ENCODE measurements at regions not wholly inside any gene's neighbourhood (a gene's known extent, or its start where the extent isn't known, plus 50 kb on each side); places are given as distances from the start of the nearest gene placed in this dataset.

DNA sequence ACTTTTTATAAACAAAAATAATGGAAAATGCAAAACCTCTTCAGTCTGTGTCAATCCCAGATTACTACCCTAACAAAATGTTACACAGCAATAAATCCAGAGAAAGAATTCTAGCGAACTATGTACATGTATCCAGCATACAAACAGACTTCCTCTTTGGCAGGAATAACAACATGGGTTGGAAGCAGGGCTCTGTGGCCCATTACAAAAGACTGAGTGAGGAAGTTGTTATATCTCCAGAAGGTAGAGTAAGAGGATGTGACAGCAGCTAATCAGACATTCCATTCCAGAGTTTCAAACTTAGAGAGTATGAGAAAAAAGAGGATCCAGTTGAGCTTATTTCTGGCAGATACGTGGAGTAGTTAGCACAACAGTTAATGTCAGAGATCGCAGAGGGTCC lies 294.0 kb upstream of the PLSCR5 start:
- FAIRE-seq (no peak), DNase-seq (ENCODE audit: low read depth, low spot score) (no peak), ATAC-seq (no peak)
- H3K27me3 ChIP-seq (replicated peaks in 1 of 2; ENCODE audit: control insufficient read depth in 2 of 2, insufficient read depth in 2 of 2, low read length in 1 of 2) = no peaks in the 10 kb centered on the region
- TF ChIP-seq NFXL1 (IDR thresholded peaks at IDR 0.05; ENCODE audit: borderline replicate concordance) (no peak), CHD1 (IDR thresholded peaks at IDR 0.05; ENCODE audit: low read depth, low read length) (no peak)
- TF ChIP-seq, protein P1, sequence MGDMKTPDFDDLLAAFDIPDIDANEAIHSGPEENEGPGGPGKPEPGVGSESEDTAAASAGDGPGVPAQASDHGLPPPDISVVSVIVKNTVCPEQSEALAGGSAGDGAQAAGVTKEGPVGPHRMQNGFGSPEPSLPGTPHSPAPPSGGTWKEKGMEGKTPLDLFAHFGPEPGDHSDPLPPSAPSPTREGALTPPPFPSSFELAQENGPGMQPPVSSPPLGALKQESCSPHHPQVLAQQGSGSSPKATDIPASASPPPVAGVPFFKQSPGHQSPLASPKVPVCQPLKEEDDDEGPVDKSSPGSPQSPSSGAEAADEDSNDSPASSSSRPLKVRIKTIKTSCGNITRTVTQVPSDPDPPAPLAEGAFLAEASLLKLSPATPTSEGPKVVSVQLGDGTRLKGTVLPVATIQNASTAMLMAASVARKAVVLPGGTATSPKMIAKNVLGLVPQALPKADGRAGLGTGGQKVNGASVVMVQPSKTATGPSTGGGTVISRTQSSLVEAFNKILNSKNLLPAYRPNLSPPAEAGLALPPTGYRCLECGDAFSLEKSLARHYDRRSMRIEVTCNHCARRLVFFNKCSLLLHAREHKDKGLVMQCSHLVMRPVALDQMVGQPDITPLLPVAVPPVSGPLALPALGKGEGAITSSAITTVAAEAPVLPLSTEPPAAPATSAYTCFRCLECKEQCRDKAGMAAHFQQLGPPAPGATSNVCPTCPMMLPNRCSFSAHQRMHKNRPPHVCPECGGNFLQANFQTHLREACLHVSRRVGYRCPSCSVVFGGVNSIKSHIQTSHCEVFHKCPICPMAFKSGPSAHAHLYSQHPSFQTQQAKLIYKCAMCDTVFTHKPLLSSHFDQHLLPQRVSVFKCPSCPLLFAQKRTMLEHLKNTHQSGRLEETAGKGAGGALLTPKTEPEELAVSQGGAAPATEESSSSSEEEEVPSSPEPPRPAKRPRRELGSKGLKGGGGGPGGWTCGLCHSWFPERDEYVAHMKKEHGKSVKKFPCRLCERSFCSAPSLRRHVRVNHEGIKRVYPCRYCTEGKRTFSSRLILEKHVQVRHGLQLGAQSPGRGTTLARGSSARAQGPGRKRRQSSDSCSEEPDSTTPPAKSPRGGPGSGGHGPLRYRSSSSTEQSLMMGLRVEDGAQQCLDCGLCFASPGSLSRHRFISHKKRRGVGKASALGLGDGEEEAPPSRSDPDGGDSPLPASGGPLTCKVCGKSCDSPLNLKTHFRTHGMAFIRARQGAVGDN (IDR thresholded peaks at IDR 0.05) = no peak
- in situ Hi-C loops (cut with MboI) (no loop called here), intact Hi-C loops (cut with micrococcal nuclease; ENCODE audit: unreplicated experiment) (no loop called here)
- ChIA-PET SMC1A (ENCODE audit: uncharacterized antibody, unreplicated experiment) (no interaction called here), CTCF (no interaction called here), RAD21 (ENCODE audit: unreplicated experiment) (no interaction called here), POLR2A (no interaction called here)
- H3K27ac ChIP-seq (ENCODE audit: control insufficient read depth, insufficient read depth) = no peak overlapping the region
- BruUV-seq (replicated peaks) = no TSS peak
- no peaks in the 10 kb centered on the region for H3K4me1 ChIP-seq (ENCODE audit: control insufficient read depth, insufficient read depth, low read length)
- H3K79me2 ChIP-seq (ENCODE audit: control insufficient read depth, insufficient read depth, low read length) = no peaks in the 10 kb centered on the region
- H3K4me2 ChIP-seq (ENCODE audit: control insufficient read depth, insufficient read depth) = no peak overlapping the region
- no peaks in the 10 kb centered on the region for H3K9me3 ChIP-seq (replicated peaks; ENCODE audit: control insufficient read depth, insufficient read depth, low read length)
- WGBS (ENCODE audit: insufficient coverage, insufficient replicate concordance, low lambda C conversion rate, missing lambda C conversion rate) = 15% methylated on average over 3 of the region's 3 CpGs
- H3K4me3 ChIP-seq = no peak overlapping the region
- no peaks in the 10 kb centered on the region for H3K36me3 ChIP-seq (ENCODE audit: control insufficient read depth in 2 of 2, insufficient read depth in 2 of 2, low read length in 1 of 2)
- no peak overlapping the region for H3K9ac ChIP-seq (ENCODE audit: control insufficient read depth, insufficient read depth, low read length)
- no peak overlapping the region for H2AFZ ChIP-seq (ENCODE audit: control insufficient read depth, low read depth, low read length)
- H4K20me1 ChIP-seq (ENCODE audit: control insufficient read depth, insufficient read depth) = no peaks in the 10 kb centered on the region

DNA sequence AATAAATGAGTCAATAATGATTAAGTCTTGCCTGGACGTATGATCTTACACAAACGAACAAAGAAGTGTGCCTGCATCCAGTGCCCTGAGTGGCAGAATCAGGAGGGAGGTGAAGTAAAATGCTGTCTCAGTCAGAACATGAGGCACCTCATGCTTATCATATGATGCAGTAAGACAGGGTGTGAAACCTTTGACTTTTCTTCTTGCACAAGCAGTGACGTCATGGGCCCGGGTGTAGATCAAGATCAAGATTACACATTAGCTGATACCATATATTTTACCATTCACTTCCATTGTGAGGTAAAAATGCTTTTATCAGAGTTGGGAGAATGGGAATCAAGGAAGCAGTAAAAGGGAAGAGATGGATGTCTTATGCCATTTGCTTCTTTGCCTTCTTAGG lies 291.6 kb upstream of the PLSCR5 start:
- no peak overlapping the region for H3K4me2 ChIP-seq (ENCODE audit: control insufficient read depth, insufficient read depth)
- no TSS peak for BruUV-seq (replicated peaks)
- WGBS (ENCODE audit: insufficient coverage, insufficient replicate concordance, low lambda C conversion rate, missing lambda C conversion rate) = 12% methylated on average over 4 of the region's 4 CpGs
- no peaks in the 10 kb centered on the region for H3K4me1 ChIP-seq (ENCODE audit: control insufficient read depth, insufficient read depth, low read length)
- ChIA-PET POLR2A (no interaction called here), RAD21 (ENCODE audit: unreplicated experiment) (no interaction called here), CTCF (no interaction called here), SMC1A (ENCODE audit: uncharacterized antibody, unreplicated experiment) (no interaction called here)
- no peaks in the 10 kb centered on the region for H3K27me3 ChIP-seq (replicated peaks in 1 of 2; ENCODE audit: control insufficient read depth in 2 of 2, insufficient read depth in 2 of 2, low read length in 1 of 2)
- H3K79me2 ChIP-seq (ENCODE audit: control insufficient read depth, insufficient read depth, low read length) = no peaks in the 10 kb centered on the region
- no peak overlapping the region for H3K4me3 ChIP-seq
- no peaks in the 10 kb centered on the region for H3K36me3 ChIP-seq (ENCODE audit: control insufficient read depth in 2 of 2, insufficient read depth in 2 of 2, low read length in 1 of 2)
- intact Hi-C loops (cut with micrococcal nuclease; ENCODE audit: unreplicated experiment) (no loop called here), in situ Hi-C loops (cut with MboI) (no loop called here)
- no peak for FAIRE-seq
- DNase-seq (ENCODE audit: low read depth, low spot score) = no peak
- H3K9me3 ChIP-seq (replicated peaks; ENCODE audit: control insufficient read depth, insufficient read depth, low read length) = no peaks in the 10 kb centered on the region
- H4K20me1 ChIP-seq (ENCODE audit: control insufficient read depth, insufficient read depth) = no peaks in the 10 kb centered on the region
- no peak for ATAC-seq
- H3K9ac ChIP-seq (ENCODE audit: control insufficient read depth, insufficient read depth, low read length) = no peak overlapping the region
- H3K27ac ChIP-seq (ENCODE audit: control insufficient read depth, insufficient read depth) = no peak overlapping the region
- H2AFZ ChIP-seq (ENCODE audit: control insufficient read depth, low read depth, low read length) = no peak overlapping the region
- TF ChIP-seq ZNF24 (IDR thresholded peaks at IDR 0.05) (no peak), SIN3A (IDR thresholded peaks at IDR 0.05; ENCODE audit: low read depth, low read length) (no peak), SP1 (IDR thresholded peaks at IDR 0.05; ENCODE audit: low read depth, low read length) (no peak), ZZZ3 (IDR thresholded peaks at IDR 0.05; ENCODE audit: control insufficient read depth, insufficient read length, low read depth) (no peak), MXI1 (IDR thresholded peaks at IDR 0.05; ENCODE audit: low read depth, low read length) (no peak), RAD51 (IDR thresholded peaks at IDR 0.05) (no peak), NRF1 (conservative IDR thresholded peaks at IDR 0.05; ENCODE audit: low read depth, low read length) (no peak), NR2C1 (IDR thresholded peaks at IDR 0.05) (no peak), ZNF217 (IDR thresholded peaks at IDR 0.05) (no peak), ATF7 (IDR thresholded peaks at IDR 0.05; ENCODE audit: low read depth) (no peak)
- TF ChIP-seq, protein P2, sequence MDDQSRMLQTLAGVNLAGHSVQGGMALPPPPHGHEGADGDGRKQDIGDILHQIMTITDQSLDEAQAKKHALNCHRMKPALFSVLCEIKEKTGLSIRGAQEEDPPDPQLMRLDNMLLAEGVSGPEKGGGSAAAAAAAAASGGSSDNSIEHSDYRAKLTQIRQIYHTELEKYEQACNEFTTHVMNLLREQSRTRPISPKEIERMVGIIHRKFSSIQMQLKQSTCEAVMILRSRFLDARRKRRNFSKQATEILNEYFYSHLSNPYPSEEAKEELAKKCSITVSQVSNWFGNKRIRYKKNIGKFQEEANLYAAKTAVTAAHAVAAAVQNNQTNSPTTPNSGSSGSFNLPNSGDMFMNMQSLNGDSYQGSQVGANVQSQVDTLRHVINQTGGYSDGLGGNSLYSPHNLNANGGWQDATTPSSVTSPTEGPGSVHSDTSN (IDR thresholded peaks at IDR 0.05; ENCODE audit: insufficient replicate concordance, low read depth, low read length) = no peak
- TF ChIP-seq, protein P3, sequence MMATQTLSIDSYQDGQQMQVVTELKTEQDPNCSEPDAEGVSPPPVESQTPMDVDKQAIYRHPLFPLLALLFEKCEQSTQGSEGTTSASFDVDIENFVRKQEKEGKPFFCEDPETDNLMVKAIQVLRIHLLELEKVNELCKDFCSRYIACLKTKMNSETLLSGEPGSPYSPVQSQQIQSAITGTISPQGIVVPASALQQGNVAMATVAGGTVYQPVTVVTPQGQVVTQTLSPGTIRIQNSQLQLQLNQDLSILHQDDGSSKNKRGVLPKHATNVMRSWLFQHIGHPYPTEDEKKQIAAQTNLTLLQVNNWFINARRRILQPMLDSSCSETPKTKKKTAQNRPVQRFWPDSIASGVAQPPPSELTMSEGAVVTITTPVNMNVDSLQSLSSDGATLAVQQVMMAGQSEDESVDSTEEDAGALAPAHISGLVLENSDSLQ (IDR thresholded peaks at IDR 0.05) = no peak
